Prostate gland (tissue), 2 donors: ENCODE measurements at regions not wholly inside any gene's neighbourhood (a gene's known extent, or its start where the extent isn't known, plus 50 kb on each side); places are given as distances from the start of the nearest gene placed in this dataset.

ENCODE experiments used
- DNase-seq: peaks from one replicate; pipeline ENCODE4 v3.0.0-alpha.2; 2019; ENCODE audit warnings: low spot score
- H3K27ac ChIP-seq, 2 donors: fragments of 200-600 bp; sonication (generic); 2 replicates each; pipeline ENCODE4 v1.5.1; 2017 to 2019
- H3K27me3 ChIP-seq: fragments of 200-600 bp; sonication (generic); replicated peaks from 2 replicates; pipeline ENCODE4 v1.5.1; 2019; ENCODE audit not compliant: insufficient read depth
- H3K36me3 ChIP-seq, 2 donors: fragments of 200-600 bp; sonication (generic); 1 replicate in 1 of 2; 2 replicates in 1 of 2; pipeline versions ENCODE4 v1.5.1 to v1.8.1; 2017 to 2019
- H3K4me1 ChIP-seq: fragments of 200-600 bp; sonication (generic); replicated peaks from 2 replicates; pipeline ENCODE4 v1.5.1; 2019
- H3K4me3 ChIP-seq, 2 donors: fragments of 200-600 bp; sonication (generic); 2 replicates each; pipeline ENCODE4 v1.5.1; 2017 to 2019
- H3K9me3 ChIP-seq: fragments of 200-600 bp; sonication (generic); 2 replicates; pipeline ENCODE4 v1.5.1; 2017
- CTCF ChIP-seq, 4 experiments: fragments of 200-600 bp in 2 of 4; fragments of 450-650 bp in 2 of 4; sonication (generic) in 2 of 4; IDR thresholded peaks; 1 replicate in 3 of 4; 2 replicates in 1 of 4; pipeline ENCODE4 v1.5.1; 2016 to 2019; ENCODE audit warnings: antibody characterized with exemption in 4 of 4, mild to moderate bottlenecking in 2 of 4, moderate library complexity in 2 of 4
- POLR2A ChIP-seq: fragments of 450-650 bp; IDR thresholded peaks from one replicate; pipeline ENCODE4 v1.6.1; 2016; ENCODE audit warnings: antibody characterized with exemption, mild to moderate bottlenecking
- POLR2AphosphoS5 ChIP-seq: sonication (generic); formaldehyde crosslinking; IDR thresholded peaks from one replicate; pipeline ENCODE4 v1.6.1; 2017; ENCODE audit warnings: antibody characterized with exemption
- WGBS: methylation state at CpG from one replicate; pipeline ENCODE4 v1.1.5; 2018; 5-methylcytosine and 5-hydroxymethylcytosine counted together
- intact Hi-C: fragments of 100-400 bp; cut with DNase I; formaldehyde crosslinking; loops from one replicate; pipeline ENCODE4 v1.14.2; 2022

DNA sequence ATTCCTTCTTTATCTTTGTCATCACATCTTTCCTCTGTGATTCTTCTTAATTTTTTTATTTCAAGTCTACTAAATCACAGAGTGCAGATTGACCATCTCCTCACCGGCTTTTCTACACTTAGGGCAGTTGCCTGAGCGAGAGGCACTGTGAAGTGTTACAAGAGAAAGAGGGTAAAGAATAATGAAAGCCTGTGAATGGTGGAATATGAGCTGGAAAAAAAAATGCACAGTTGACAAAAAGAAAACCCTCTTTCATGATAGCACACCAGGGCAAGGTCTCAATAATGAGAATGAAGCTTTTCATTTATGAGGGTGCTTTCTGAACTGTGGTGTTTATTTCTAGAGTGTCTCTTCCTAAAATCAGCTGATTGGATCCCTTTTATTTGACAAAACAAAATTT is 106.2 kb upstream of the PDE3A start:
- intact Hi-C loops, result loop anchor here (10.0 kb wide), 1 partner anchor 137 kb away; no protein-coding TSS in a partner anchor
- no peaks in the 10 kb centered on the region for H3K9me3 ChIP-seq
- H3K27me3 ChIP-seq, result no peaks in the 10 kb centered on the region
- TF ChIP-seq POLR2AphosphoS5 (no peak), POLR2A (no peak)
- H3K27ac ChIP-seq, result no peak overlapping the region
- no peak overlapping the region for H3K4me3 ChIP-seq
- WGBS, result 75% methylated on average over 2 of the region's 2 CpGs
- no peak for DNase-seq
- H3K4me1 ChIP-seq, result no peaks in the 10 kb centered on the region
- H3K36me3 ChIP-seq, result no peaks in the 10 kb centered on the region

GRCh38 chr12:20264026-20264425 is 104.3 kb upstream of the PDE3A start:
- intact Hi-C loops, result loop anchor here (10.0 kb wide), 1 partner anchor 139 kb away; no protein-coding TSS in a partner anchor
- no peaks in the 10 kb centered on the region for H3K9me3 ChIP-seq
- H3K27me3 ChIP-seq, result no peaks in the 10 kb centered on the region
- no peak for DNase-seq
- WGBS, result 94% methylated on average over 2 of the region's 2 CpGs
- no peaks in the 10 kb centered on the region for H3K36me3 ChIP-seq
- H3K4me3 ChIP-seq, result no peak overlapping the region
- TF ChIP-seq POLR2A (no peak), CTCF (IDR thresholded peaks at IDR 0.05) (no peak), POLR2AphosphoS5 (no peak)
- H3K27ac ChIP-seq, result no peak overlapping the region
- no peaks in the 10 kb centered on the region for H3K4me1 ChIP-seq

DNA sequence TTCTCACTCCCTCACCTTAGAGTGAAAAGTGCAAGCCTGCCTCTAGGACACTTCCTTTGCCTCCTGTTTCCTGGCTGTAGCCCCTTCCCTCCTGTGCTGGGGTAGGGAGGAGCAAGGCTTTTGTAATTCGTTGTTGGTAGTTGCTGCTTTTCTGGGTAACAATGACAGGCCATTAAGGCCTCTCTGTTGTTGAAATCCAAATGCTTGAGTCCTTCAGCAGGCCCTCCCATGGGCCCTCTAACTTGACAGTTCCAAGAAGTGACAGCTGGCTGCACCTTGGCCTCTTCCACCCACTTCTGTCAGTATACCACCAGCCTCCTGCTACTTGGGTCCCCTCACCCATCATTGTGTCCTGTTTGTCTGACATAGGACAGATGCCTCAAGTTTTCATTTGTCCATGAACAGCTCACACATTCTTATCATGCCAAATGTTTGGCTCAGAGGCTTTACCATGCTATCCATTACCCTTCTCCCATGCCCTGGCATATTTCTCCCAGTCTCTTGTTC is 103.7 kb upstream of the PDE3A start:
- H3K36me3 ChIP-seq, result no peaks in the 10 kb centered on the region

GRCh38 chr12:20268121-20268732 is 100.1 kb upstream of the PDE3A start:
- no peaks in the 10 kb centered on the region for H3K4me1 ChIP-seq
- no peak overlapping the region for H3K4me3 ChIP-seq
- H3K27ac ChIP-seq, result no peak overlapping the region
- H3K27me3 ChIP-seq, result no peaks in the 10 kb centered on the region
- H3K36me3 ChIP-seq, result no peaks in the 10 kb centered on the region
- intact Hi-C loops, result loop anchor here (10.0 kb wide), 1 partner anchor 143 kb away; no protein-coding TSS in a partner anchor
- no peak for TF ChIP-seq POLR2A
- no peaks in the 10 kb centered on the region for H3K9me3 ChIP-seq
- DNase-seq, result no peak
- 75% methylated on average over 6 of the region's 6 CpGs for WGBS

More for the DNA sequence above, 103.7 kb upstream of the PDE3A start:
- 15% methylated on average over 1 of the region's 1 CpG for whole genome bisulfite sequencing
- H3K4me1 ChIP-seq, result no peaks in the 10 kb centered on the region
- H3K9me3 ChIP-seq, result no peaks in the 10 kb centered on the region
- no peak overlapping the region for H3K27ac ChIP-seq
- intact Hi-C loops, result loop anchor here (10.0 kb wide), 1 partner anchor 140 kb away; no protein-coding TSS in a partner anchor
- no peak for DNase-seq
- no peak for TF ChIP-seq POLR2AphosphoS5
- no peak for TF ChIP-seq POLR2A
- TF ChIP-seq CTCF (IDR thresholded peaks at IDR 0.05), result no peak
- no peak overlapping the region for H3K4me3 ChIP-seq
- H3K27me3 ChIP-seq, result no peaks in the 10 kb centered on the region

DNA sequence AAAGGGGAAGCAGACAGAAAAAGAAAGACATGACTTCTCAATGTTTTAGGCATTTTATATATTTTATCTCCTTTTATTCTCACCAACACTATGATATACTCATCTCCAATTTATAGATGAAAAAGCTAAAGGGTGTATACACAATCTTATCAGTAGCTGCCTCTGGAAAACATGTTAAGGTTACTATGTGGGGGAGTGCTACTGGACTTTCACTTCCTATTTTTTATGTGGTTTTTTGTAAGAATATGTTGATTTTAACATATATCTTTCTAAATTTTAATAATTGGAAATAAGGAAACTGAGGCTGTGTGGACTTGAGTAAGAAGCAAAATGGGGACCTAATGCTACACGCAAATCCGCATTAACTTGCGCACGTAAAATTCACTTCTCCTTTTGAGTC is 99.6 kb upstream of the PDE3A start:
- Histone ChIP-seq H3K27ac (no peak overlapping the region), H3K9me3 (no peaks in the 10 kb centered on the region), H3K27me3 (no peaks in the 10 kb centered on the region), H3K36me3 (no peaks in the 10 kb centered on the region), H3K4me1 (no peaks in the 10 kb centered on the region), H3K4me3 (no peak overlapping the region)
- intact Hi-C loops, result loop anchor here (10.0 kb wide), 1 partner anchor 144 kb away; no protein-coding TSS in a partner anchor
- TF ChIP-seq CTCF (IDR thresholded peaks at IDR 0.05) (no peak), POLR2A (no peak), POLR2AphosphoS5 (no peak)
- no peak for DNase-seq
- over 99% methylated on average over 4 of the region's 4 CpGs for WGBS
